OCI-LY3 (cell line): ENCODE measurements at regions not wholly inside any gene's neighbourhood (a gene's known extent, or its start where the extent isn't known, plus 50 kb on each side); places are given as distances from the start of the nearest gene placed in this dataset.

ENCODE experiments used
- EZH2phosphoT487 ChIP-seq: fragments of 200-600 bp; shearing (Covaris generic); IDR thresholded peaks from 2 replicates; pipeline ENCODE4 v1.6.1; 2018; ENCODE audit warnings: antibody characterized with exemption, mixed run types, low read depth
- TF ChIP-seq, protein P1 (sequence below): fragments of 200-600, 300-600 bp; sonication (generic); IDR thresholded peaks from 2 replicates; pipeline ENCODE4 v1.5.1; 2014; ENCODE audit warnings: antibody characterized with exemption, low read length, low read depth

GRCh38 chr1:234901491-234902049 is 227.1 kb downstream of the TOMM20 start:
- TF ChIP-seq, protein P1, sequence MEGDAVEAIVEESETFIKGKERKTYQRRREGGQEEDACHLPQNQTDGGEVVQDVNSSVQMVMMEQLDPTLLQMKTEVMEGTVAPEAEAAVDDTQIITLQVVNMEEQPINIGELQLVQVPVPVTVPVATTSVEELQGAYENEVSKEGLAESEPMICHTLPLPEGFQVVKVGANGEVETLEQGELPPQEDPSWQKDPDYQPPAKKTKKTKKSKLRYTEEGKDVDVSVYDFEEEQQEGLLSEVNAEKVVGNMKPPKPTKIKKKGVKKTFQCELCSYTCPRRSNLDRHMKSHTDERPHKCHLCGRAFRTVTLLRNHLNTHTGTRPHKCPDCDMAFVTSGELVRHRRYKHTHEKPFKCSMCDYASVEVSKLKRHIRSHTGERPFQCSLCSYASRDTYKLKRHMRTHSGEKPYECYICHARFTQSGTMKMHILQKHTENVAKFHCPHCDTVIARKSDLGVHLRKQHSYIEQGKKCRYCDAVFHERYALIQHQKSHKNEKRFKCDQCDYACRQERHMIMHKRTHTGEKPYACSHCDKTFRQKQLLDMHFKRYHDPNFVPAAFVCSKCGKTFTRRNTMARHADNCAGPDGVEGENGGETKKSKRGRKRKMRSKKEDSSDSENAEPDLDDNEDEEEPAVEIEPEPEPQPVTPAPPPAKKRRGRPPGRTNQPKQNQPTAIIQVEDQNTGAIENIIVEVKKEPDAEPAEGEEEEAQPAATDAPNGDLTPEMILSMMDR = no peak
- TF ChIP-seq EZH2phosphoT487 = no peak
